Amniotic epithelial cell (primary cell): ENCODE measurements at regions not wholly inside any gene's neighbourhood (a gene's known extent, or its start where the extent isn't known, plus 50 kb on each side); places are given as distances from the start of the nearest gene placed in this dataset.

Experiments used
- DNase-seq: peaks from one replicate; pipeline ENCODE4 v3.0.0-alpha.2; 2010; ENCODE audit warnings: low read depth

DNA sequence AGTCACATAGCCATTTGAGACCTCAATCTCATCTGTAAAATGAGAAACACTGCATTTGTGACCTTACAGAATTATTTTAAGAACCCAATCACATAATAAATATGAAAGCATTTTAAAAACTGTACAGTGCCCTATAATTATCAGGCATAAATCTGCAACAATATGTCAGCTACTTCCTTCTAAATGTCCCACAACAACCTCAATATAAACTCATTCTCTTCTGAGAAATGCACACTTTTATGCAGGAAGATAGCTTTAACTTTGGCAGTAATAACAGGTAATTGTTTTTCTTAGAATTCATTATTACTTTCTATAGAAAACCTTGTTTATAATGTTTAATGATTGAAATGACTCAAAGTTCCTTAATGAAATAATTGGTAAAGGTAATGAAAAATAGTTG lies 400.7 kb upstream of the AGTR1 start:
- no peak for DNase-seq

DNA sequence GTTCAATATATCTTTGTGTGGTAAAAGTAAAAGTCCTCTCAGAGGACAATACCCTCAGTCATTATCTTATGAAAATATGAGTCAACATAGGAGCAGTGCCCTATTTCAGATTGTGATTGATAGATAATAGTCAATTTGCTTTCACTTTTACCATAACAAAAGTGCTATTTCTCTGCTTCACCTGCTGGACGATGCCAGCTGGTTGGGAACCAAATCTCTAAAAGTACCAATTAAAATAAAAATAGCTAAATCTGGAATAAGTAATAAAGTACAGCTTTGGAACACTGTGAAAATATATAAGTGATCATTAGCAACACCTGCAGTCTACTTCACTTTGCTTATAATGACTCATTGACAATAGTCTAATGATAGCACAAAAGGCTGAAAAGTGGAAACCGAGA lies 390.3 kb upstream of the AGTR1 start:
- no peak for DNase-seq

DNA sequence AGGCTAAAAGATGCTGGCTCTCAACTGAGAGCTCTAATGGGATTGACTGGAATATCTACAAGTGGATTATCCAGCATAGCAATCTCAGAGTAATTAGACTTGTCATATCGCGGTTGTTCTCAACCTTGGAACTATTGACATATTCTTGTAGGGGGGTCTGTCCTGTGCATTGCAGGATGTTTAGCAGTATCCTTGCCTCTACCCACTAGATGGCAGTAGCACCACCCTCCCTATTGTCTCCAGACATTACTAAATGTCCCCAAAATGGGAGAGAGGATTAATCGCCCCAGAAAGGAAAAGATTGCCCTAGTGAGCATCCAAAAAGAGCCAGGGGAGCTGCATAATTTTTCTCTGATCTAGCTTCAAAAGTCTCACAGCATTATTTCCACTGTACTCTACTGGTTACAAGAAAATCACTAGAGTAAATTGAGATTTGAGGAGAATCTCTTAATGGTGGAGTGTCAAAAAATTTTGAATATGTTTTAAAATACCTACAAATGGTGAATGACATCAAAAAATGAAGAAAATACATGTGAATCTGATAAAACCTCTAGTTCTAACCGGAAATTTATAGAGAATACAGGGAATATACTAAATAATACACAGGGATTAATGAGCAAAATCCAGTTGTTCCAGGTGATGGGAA lies 388.2 kb upstream of the AGTR1 start:
- DNase-seq = peak; percentile 31

DNA sequence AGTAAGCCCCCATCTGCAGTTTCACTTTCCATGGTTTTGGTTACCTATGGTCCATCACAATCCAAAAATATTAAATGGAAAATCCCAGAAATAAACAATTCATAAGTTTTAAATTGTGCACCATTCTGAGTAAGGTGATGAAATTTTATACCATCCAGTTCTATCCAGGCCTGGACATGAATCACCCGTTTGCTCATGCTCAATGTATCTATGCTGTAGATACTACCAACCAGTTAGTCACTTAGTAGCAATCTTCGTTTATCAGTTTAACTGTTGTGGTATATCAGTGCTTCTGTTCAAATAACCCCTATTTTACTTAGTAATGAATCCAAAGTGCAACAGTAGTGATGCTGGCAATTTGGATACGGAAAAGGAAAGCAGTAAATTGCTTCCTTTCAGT lies 381.9 kb upstream of the AGTR1 start:
- DNase-seq = peak; percentile 6

DNA sequence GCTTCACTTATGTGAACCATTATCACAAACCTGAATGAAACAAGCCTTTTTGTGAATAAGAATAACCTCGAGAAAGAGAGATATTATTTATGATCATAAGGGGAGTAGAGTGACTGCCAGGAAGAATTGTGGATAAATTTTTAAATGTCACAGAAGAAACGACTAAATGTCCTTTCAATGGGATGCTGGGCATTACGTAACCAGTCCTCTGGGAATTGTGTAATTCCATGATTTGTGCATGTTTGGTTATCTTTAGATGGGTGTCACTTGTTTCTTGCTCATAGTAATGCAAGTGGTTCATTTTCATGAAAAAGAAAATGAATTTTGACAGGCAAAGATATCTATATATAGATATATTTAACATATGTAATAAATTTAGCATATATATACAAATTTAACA lies 379.5 kb upstream of the AGTR1 start:
- no peak for DNase-seq

DNA sequence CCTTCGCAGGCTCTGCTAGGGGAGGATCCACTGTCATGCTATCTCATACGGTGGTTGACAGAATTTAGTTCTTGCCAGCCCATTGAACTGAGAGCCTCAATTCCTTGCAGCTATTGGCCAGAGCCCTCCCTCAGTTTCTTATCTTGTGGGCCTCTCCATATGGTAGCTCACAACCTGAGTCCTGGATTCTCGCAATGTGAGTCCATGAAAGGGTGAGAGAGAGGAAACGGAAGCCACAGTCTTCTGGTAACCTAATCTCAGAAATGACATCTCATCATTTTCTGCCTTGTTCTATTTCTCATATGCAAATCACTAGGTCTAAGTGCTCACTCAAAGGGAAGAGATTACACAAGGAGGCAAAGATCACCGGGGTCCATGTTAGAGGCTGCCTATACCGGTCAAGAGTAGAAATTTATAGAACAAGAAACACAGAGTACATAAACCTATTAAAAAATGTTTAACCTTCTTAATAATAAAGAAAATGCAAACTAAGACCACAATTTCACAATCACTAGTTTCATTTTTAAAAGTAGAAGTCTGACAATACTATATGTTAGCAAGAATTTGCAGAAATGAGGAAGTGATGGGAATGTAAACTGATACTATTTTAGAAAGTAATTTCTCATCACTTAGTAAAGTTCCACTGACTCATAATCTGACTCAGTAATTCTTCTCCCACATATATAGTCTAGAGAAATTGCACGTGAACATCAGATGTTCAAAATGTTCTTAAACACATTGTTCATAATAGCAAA lies 378.4 kb upstream of the AGTR1 start:
- DNase-seq = peak; percentile 73

DNA sequence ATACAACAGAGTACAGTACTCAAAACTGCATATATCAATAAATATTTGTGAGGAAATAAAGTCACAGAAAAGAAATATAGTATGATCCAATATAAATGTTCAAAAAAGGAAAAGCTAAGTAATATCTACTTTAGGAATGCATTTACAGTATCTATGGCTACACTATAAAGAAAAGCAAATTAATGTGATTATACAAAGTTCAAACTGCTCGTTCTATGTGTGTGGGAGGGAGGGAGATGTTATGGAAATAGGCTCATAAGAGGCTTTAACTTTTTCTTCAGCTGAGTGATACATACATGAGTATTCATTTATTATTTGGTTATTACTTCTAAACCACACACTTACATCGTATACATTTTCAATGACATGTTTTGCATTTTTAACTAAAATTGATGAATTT lies 377.7 kb upstream of the AGTR1 start:
- no peak for DNase-seq

DNA sequence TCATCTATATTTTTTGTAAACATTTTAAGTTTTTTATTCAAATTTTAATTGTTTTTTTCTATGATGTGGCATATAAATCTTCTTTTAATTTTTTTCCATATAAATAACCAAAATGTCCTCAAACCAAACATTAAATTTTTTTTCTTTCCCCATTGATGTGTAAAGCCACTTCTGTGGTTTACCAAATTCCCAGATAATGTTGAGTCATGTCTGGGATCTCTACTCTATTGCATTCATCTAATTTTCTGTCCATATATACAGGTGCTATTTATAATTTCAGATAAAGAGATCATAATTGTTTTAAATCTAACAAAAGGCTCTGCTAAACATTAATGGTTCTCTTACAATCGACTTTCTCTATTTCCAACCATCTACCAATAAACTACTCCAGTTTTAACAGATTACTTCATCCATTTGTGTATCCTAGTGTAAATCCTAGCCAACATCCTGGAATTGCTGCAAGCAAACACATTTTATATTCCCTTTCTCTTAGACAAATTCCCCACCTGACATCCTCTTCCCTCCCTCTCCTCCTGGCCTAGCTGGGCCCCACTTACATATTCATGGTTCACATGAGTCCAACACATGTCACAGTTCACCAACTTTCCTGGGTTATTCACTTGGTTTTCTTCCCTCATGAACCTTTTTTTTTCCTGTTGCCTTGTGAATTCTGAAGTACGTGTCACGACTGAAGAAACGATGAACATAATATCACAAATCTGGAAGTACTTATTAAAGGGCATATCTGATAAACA lies 368.0 kb upstream of the AGTR1 start:
- no peak for DNase-seq

DNA sequence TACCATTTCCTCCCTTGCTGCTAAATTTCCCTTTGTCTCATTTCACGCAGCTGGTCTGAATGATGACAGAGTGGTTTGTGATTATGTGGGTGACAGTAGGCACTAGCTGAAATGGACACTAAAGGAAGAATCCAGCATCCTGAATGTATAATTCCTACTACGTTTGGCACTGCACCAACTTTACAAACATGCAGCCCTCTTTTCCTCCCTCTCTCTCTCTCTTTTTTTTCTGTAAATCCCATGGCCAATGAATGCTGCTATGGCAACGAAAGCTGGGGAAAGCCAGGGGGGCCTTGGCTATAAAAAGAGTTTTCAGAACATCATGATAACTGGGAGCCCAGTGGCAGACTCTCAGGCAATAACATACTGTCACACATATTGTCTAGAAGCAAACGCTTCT lies 367.2 kb upstream of the AGTR1 start:
- DNase-seq = no peak

DNA sequence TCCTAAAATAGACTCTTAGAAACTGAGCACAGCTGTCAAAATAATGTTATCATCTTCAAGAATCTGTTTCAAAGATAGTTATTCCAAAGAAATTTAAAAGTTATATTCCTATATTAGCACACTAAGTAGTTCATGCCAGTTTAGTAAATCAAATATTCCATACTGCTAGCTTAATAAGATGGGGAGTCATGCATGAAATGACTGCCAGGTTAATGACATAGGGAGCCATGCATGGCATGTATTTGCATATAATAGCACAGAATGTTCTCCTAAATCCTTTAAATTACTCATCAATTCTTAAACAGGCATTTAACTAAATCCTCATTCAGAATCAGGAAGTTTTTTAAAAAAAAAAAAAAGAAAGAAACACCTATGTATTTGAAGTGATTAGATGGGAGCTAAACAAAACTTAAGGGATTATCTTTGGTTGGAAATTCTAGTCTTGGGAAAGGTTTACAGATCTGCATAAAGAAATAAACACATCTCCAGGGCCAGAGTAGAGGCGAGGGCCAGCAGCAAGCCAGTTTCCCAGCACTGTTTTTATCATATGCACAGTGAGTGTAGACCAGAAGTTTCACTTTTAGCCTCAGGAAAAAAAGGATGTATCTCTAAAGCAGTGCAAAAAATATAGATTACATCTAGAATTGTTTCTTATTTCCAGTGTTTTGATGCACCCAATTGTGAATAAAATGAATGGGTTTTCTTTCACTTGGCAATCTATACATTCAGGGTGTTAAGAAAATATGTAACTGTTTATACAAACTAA lies 366.4 kb upstream of the AGTR1 start:
- no peak for DNase-seq

DNA sequence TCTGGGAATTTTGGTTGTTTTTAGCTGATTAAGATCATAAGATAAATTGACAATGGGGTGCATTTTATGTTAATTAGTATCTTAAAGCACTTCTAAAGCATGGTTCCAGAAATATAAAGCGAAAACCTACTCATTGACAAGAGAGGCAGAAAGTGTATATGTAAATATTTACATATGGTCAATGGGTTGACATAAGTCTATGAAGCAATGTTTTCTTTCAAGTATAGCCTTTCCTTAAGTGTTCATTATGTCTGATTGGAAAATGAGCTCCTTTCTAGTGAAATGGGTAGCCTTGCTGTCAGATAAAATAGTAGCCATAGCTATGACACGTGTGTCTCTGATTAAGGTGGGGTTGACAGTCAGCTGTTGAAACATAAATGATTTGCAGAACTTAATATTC lies 365.2 kb upstream of the AGTR1 start:
- no peak for DNase-seq

DNA sequence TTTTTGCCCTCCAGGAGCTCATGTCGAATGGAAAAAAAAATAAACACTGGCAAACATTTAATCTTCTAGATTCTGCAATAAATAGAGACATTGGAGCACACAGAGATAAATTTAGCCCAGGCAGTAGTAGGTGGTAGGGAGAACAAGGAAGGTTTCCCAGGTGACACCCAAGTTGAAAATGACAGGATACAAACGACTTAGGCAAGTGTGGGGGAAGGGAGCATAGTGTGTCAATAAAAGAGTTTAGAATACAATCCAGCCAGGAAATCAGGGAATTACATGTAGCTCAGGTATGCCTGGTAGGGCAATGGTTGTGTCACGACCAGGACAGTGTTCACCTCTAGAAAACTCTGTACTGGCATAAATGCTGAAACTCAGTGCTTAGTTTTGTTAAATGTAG lies 364.6 kb upstream of the AGTR1 start:
- DNase-seq = no peak

DNA sequence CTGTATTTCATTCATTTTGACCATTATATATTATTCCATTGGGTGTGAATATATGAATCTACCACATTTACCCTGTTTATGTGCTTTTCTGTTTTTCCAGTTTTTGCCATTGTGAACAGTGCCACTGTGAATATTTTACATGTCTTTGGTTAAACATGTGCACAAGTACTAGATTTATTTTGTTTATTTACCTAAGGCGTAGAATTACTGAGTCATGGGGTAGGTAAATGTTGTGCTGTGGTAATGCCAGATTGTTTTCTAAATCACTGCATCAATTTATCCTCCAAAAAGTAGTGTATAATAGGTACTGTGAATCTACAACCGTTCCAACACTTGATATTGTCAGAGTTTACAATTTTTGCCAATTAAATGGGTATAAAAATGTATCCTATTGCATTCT lies 362.1 kb upstream of the AGTR1 start:
- DNase-seq = no peak

DNA sequence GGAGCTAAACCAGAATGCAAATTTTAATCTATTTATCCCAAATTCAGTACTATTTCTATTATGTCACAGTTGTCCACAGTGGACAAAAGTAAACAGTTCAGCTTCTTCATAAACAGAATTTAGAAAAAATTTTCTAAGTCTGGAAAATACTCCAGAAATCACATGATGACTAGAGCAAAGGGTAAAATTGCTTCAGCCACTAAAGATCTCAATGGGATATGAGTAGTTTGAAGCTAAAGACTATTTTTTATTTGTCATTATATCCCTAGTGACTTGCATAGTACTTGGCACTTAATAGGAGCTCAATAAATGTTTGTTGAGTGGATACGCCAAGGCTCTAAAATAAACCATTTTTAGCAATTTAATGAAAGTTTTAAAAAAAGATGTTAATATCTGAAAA lies 354.3 kb upstream of the AGTR1 start:
- DNase-seq = no peak

DNA sequence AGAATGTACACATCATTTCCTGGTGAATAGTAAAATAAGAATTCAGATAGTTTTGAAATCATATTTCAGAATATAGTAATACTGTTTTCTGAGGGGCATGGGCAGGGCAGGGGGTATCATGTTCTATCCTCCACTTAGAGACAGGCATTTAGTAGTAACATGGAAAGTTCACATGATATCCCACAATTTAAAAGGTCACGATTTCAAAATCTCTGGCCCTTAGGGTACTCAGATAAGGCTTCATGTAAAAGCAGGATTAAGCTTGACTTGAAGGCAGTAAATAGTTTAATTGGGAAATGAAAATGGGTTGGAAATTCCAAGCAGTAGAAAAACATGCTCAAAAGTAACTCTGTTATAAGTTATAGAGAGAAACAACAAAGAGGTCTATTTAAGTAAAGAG lies 353.2 kb upstream of the AGTR1 start:
- no peak for DNase-seq

DNA sequence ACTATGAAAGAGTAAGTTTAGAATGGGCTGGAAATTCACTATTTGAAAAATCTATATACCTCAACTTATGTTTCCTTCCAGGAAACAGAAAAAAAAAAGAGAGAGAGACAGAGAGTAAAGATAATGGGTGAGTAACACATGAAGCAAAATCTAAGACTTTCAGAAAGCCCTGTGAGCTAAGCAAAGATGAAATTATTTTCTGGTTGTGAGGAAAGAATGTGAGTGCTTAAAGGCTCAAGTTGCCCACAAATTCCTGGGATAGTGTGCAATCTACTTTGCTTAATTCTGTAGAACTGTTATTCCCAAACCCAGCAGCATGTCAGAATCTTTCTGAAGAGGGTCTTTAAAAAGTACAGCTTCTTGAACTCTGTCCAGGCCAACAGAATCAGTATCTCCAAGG lies 337.7 kb upstream of the AGTR1 start:
- peak; percentile 69 for DNase-seq

DNA sequence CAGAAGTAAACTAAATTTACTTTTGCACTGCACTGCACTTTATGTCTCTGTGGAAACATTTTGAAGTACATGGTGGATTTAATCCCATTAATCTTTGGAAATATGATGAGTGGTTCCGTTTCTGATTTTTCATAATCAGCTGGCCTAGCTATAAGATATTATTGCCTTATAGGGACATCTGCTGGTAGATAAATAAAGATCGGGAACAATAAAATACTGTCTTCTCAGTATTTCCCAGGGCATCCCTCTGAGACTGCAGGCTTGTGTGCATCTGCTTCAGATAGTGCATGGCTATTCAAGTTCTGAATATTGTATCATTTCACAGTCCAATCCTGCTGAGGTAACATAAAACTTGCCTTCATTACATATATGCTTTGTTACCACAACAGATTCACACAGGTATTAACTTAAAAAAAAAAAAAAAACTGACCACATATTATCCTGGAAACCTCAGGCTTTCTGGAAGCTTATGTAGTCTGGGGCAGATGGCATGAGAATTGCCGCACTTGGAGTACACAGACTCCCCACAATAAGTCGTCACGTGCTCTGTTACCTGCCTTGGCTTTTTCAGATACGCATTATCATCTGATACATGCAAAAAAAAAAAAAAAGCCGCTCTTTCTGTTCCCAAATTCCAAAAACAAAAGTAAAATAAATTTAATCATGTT lies 330.8 kb upstream of the AGTR1 start:
- peak; percentile 14 for DNase-seq

DNA sequence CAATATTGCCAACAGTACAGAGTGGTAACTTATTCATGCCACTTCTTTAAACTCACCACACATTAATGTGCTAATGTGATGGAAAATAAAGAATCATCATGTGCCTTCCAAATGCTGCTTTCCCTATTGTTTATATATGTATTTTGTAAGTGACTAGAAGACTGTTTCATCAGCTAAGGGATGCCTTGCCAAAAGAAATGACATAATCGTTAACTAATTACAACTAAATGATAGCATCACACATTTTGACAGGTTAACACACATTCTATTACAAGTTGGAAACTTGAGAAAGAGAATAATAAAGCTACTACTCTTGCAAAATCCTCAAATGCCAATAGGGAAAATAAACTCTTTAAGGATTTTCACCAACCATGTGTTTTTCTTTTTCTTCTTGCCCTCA lies 329.9 kb upstream of the AGTR1 start:
- no peak for DNase-seq

DNA sequence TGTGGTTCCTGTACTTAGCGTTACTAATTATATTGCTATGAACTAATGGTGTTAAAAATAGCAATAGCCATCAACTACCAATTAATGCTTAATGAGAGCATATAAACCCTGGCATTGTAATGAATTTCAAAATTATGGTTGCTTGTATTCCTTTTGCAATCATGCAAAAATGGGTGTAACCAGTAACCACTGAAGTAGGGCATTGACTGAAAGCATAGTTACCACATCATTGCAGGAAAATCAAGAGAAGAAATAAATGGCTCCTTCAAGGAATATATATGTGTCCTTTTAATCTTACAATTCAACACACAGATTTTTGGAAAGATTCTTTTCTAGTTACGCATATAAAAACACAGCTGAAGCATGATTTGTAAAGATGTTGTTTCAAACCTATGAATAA lies 328.3 kb upstream of the AGTR1 start:
- DNase-seq = no peak

DNA sequence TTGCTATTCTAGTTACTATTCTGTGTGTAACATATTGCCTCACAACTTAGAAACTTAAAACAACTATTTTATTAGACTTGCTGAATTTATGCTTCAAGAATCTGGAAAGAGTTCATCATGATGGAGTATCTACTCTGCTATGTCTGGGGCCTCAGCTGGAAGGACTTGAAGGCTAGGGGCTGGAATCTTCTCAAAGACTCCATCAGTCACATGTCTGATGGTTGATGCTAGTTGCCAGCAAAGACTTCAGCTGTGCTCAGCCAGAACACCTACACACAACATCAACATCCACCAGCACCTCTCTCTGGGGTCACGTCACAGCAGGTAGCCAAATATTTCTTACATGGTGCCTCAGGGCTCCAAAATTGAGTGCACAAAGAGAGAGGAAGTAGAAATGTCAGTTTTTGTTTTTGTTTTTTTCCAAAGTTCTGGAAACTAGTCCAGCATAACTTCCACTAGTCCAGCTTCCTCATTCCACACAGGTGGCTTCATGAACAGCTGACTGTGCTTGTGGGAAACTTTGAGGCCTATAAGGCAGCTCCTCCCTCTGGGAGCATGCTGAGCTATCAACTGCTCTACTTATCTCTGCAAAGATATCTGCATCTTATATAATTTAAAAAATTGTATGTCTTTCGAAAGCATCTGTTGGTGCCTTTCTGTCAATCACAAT lies 325.4 kb upstream of the AGTR1 start:
- DNase-seq = peak; percentile 6

DNA sequence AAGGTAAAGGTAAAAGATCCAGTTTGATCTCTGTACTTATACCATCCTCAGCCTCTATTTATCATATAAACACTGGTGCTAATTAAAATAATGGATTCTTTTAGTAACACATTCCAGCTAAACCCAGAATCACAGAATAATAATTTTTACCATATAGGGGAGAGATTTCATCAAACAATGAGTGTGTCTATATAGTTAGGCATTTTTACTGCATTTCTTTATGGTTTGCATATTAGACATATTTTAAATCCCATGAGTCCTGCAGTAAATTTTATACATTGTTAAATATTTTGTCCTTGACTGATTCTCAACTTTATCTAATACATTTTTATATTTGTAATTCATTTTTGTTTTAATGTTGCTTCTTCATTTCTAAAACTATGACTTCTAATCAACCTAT lies 323.7 kb upstream of the AGTR1 start:
- DNase-seq = no peak
